H1 (cell line): ENCODE measurements at regions not wholly inside any gene's neighbourhood (a gene's known extent, or its start where the extent isn't known, plus 50 kb on each side); places are given as distances from the start of the nearest gene placed in this dataset.

Experiments
- ASH2L ChIP-seq: fragments of 200-600, 300-600 bp; sonication (generic); IDR thresholded peaks from one replicate; pipeline ENCODE4 v1.7.1; 2017; ENCODE audit warnings: low read length
- ATF3 ChIP-seq: IDR thresholded peaks from 2 replicates; pipeline ENCODE4 v1.6.1; 2011; ENCODE audit warnings: low read depth, mild to moderate bottlenecking, low read length; ENCODE audit not compliant: insufficient read depth
- CEBPB ChIP-seq: IDR thresholded peaks from 2 replicates; pipeline ENCODE4 v1.6.1; 2012; ENCODE audit warnings: low read depth, low read length
- CHD7 ChIP-seq: fragments of 300-600 bp; sonication (generic); IDR thresholded peaks from 2 replicates; pipeline ENCODE4 v1.7.1; 2012; ENCODE audit warnings: low read length, moderate library complexity, mild to moderate bottlenecking, inconsistent platforms; ENCODE audit not compliant: insufficient replicate concordance
- E2F6 ChIP-seq: IDR thresholded peaks from 2 replicates; pipeline ENCODE4 v1.6.1; 2012; ENCODE audit warnings: inconsistent platforms
- EGR1 ChIP-seq: IDR thresholded peaks from 2 replicates; pipeline ENCODE4 v1.6.1; 2011; ENCODE audit warnings: low read depth, low read length, borderline replicate concordance
- SIX5 ChIP-seq: IDR thresholded peaks from 2 replicates; pipeline ENCODE4 v1.6.1; 2011; ENCODE audit warnings: mild to moderate bottlenecking, low read depth, low read length

- TF ChIP-seq ATF3 (no peak), EGR1 (no peak), E2F6 (no peak), SIX5 (no peak), CHD7 (no peak), ASH2L (no peak), CEBPB (no peak)
- TF ChIP-seq, all 59 proteins: peak for 0
Observed at GRCh38 chr15:53862386-53862785, 102.9 kb upstream of the WDR72 start (continued).
